Keratinocyte (primary cell): ENCODE measurements at regions not wholly inside any gene's neighbourhood (a gene's known extent, or its start where the extent isn't known, plus 50 kb on each side); places are given as distances from the start of the nearest gene placed in this dataset.

Source experiments
- DNase-seq: peaks from one replicate; pipeline ENCODE4 v3.0.0-alpha.2; 2011; ENCODE audit warnings: low read depth, missing footprints, low spot score
- FAIRE-seq: peaks from 2 replicates; lab custom pipeline; 2011; peaks lifted over from hg19 to GRCh38; lab: Jason Lieb, UNC
- H2AFZ ChIP-seq: 2 replicates; pipeline ENCODE4 v1.6.0; 2012; ENCODE audit warnings: low read length, control low read depth, inconsistent platforms; ENCODE audit not compliant: control insufficient read depth
- H3K27ac ChIP-seq: 2 replicates; pipeline ENCODE4 v1.5.1; 2011; ENCODE audit warnings: low read length; ENCODE audit not compliant: control insufficient read depth, insufficient read depth
- H3K27me3 ChIP-seq: 3 replicates; pipeline ENCODE4 v1.6.0; 2011; ENCODE audit warnings: low read length; ENCODE audit not compliant: control insufficient read depth, insufficient read depth; ENCODE audit errors: extremely low read depth
- H3K36me3 ChIP-seq, 2 experiments: 2 replicates in 1 of 2; 3 replicates in 1 of 2; pipeline ENCODE4 v1.5.1; 2011; ENCODE audit warnings: low read length in 2 of 2, mild to moderate bottlenecking in 1 of 2; ENCODE audit not compliant: control insufficient read depth in 2 of 2, insufficient read depth in 2 of 2; ENCODE audit errors: extremely low read depth in 1 of 2
- H3K4me1 ChIP-seq: 3 replicates; pipeline ENCODE4 v1.5.1; 2011; ENCODE audit warnings: low read length; ENCODE audit not compliant: control insufficient read depth, insufficient read depth; ENCODE audit errors: extremely low read depth
- H3K4me2 ChIP-seq: 3 replicates; pipeline ENCODE4 v1.6.0; 2011; ENCODE audit warnings: low read depth, low read length; ENCODE audit not compliant: control insufficient read depth, insufficient read depth; ENCODE audit errors: extremely low read depth
- H3K4me3 ChIP-seq, 3 experiments: fragments of 200-600 bp in 1 of 3; sonication (generic) in 1 of 3; 2 replicates in 2 of 3; 3 replicates in 1 of 3; pipeline ENCODE4 v1.5.1; 2011 to 2016; ENCODE audit warnings: low read length in 3 of 3, mild to moderate bottlenecking in 3 of 3, control low read depth in 2 of 3, inconsistent platforms in 1 of 3, low read depth in 1 of 3, mixed read lengths in 1 of 3, mixed run types in 1 of 3, moderate library complexity in 1 of 3; ENCODE audit not compliant: control insufficient read depth in 2 of 3, insufficient read depth in 2 of 3; ENCODE audit errors: extremely low read depth in 1 of 3
- H3K79me2 ChIP-seq: 2 replicates; pipeline ENCODE4 v1.6.0; 2012; ENCODE audit warnings: low read length; ENCODE audit not compliant: control insufficient read depth, insufficient read depth
- H3K9ac ChIP-seq: 3 replicates; pipeline ENCODE4 v1.6.0; 2011; ENCODE audit warnings: low read length; ENCODE audit not compliant: control insufficient read depth, insufficient read depth; ENCODE audit errors: extremely low read depth
- H3K9me1 ChIP-seq: 3 replicates; pipeline ENCODE4 v1.6.0; 2011; ENCODE audit warnings: low read length; ENCODE audit not compliant: control insufficient read depth, insufficient read depth; ENCODE audit errors: extremely low read depth
- H3K9me3 ChIP-seq: 2 replicates; pipeline ENCODE4 v1.5.1; 2012; ENCODE audit warnings: low read depth, low read length; ENCODE audit not compliant: control insufficient read depth
- H4K20me1 ChIP-seq: 3 replicates; pipeline ENCODE4 v1.6.0; 2011; ENCODE audit warnings: low read length; ENCODE audit not compliant: control insufficient read depth, insufficient read depth; ENCODE audit errors: extremely low read depth
- CTCF ChIP-seq, 3 experiments: IDR thresholded peaks in 1 of 3; conservative IDR thresholded peaks in 1 of 3; optimal IDR thresholded peaks in 1 of 3; 2 replicates in 2 of 3; 3 replicates in 1 of 3; pipeline versions ENCODE3 to v1.5.1; 2011; ENCODE audit warnings: low read length in 3 of 3, mild to moderate bottlenecking in 3 of 3, moderate library complexity in 2 of 3, control low read depth in 1 of 3, inconsistent platforms in 1 of 3; ENCODE audit not compliant: insufficient read depth in 2 of 3; ENCODE audit errors: extremely low read depth in 1 of 3
- EZH2 ChIP-seq: IDR thresholded peaks from one replicate; pipeline ENCODE4 v1.6.1; 2012; ENCODE audit warnings: inconsistent platforms, mild to moderate bottlenecking, low read length, moderate library complexity
- dilution Hi-C: fragments of 300-500 bp; cut with MboI; formaldehyde crosslinking; loops from one replicate; pipeline ENCODE4 v1.7.0; 2020; ENCODE audit warnings: low sequenced_read_pairs; ENCODE audit not compliant: extremely low pct_ligation_motif_present

GRCh38 chr13:65826657-65827056 lies 1403.5 kb downstream of the PCDH9 start:
- no peaks in the 10 kb centered on the region for H3K36me3 ChIP-seq
- FAIRE-seq (no peak), DNase-seq (no peak)
- H3K27ac ChIP-seq: no peak overlapping the region
- H3K27me3 ChIP-seq: no peaks in the 10 kb centered on the region
- H3K9ac ChIP-seq: no peak overlapping the region
- H2AFZ ChIP-seq: no peak overlapping the region
- no peaks in the 10 kb centered on the region for H4K20me1 ChIP-seq
- peaks cover 2% of the 10 kb centered on the region for H3K9me3 ChIP-seq
- no peaks in the 10 kb centered on the region for H3K4me1 ChIP-seq
- dilution Hi-C loops: no loop called here
- no peak overlapping the region for H3K4me3 ChIP-seq
- H3K4me2 ChIP-seq: no peak overlapping the region
- no peaks in the 10 kb centered on the region for H3K79me2 ChIP-seq
- TF ChIP-seq CTCF (optimal IDR thresholded peaks at IDR 0.05 in 1 of 3, IDR thresholded peaks at IDR 0.05 in 1 of 3, conservative IDR thresholded peaks at IDR 0.05 in 1 of 3; ENCODE audit: extremely low read depth in 1 of 3, insufficient read depth in 2 of 3, low read length in 3 of 3) (no peak), EZH2 (no peak)
- H3K9me1 ChIP-seq: no peaks in the 10 kb centered on the region

- Histone ChIP-seq H3K9ac (no peak overlapping the region), H3K4me2 (no peak overlapping the region), H4K20me1 (no peaks in the 10 kb centered on the region), H2AFZ (no peak overlapping the region), H3K27me3 (no peaks in the 10 kb centered on the region), H3K36me3 (no peaks in the 10 kb centered on the region), H3K27ac (no peak overlapping the region), H3K9me1 (no peaks in the 10 kb centered on the region), H3K79me2 (no peaks in the 10 kb centered on the region), H3K4me1 (no peaks in the 10 kb centered on the region), H3K9me3 (no peaks in the 10 kb centered on the region), H3K4me3 (no peak overlapping the region)
- dilution Hi-C loops: no loop called here
- FAIRE-seq: no peak
- TF ChIP-seq CTCF (optimal IDR thresholded peaks at IDR 0.05 in 1 of 3, IDR thresholded peaks at IDR 0.05 in 1 of 3, conservative IDR thresholded peaks at IDR 0.05 in 1 of 3; ENCODE audit: extremely low read depth in 1 of 3, insufficient read depth in 2 of 3, low read length in 3 of 3) (no peak), EZH2 (no peak)
- DNase-seq: no peak
Observed at GRCh38 chr13:65825039-65825438, 1405.1 kb downstream of the PCDH9 start.
